CD4-positive, alpha-beta T cell treated with Interleukin-17A for 4 hours (primary cell): ENCODE measurements at regions not wholly inside any gene's neighbourhood (a gene's known extent, or its start where the extent isn't known, plus 50 kb on each side); places are given as distances from the start of the nearest gene placed in this dataset.

Experiments
- DNase-seq: peaks from one replicate; pipeline ENCODE4 v3.0.0-alpha.2; 2020; ENCODE audit warnings: mixed read lengths

GRCh38 chr18:54772056-54772455 is 56.2 kb upstream of the RAB27B start:
- DNase-seq = no peak

GRCh38 chr18:54774423-54774822 is 53.9 kb upstream of the RAB27B start:
- DNase-seq = no peak

DNA sequence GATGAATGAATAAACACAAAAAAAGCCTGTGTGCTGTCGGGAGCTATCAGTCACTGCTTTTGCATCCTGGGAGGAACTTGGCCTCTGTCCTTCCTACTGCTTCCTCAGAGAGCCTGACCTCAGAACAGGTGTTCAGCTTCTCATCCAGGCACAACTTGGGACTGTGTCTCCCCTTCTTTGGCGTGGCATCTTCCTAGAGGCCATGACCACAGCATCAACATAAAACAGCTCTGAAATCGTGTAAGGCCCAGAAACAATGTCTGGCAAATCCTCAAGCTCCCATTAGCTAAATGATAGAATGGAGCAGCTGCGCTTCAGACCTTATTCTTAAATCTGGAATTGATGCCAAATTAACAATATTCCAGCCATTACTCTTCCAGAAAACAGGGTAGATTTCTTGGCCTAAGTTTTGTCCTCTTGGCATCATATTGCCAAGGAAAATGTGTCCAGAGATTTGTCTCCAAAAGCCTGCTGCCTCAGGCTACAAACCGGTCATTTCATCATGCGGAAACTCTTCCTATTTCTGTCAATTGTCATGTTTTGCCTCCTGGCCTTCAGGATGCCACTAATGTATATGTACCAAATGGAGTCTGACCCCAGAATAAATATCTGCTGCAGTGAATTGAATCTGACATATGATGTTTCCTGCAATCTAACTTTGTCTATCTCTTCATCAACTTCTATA is 53.2 kb upstream of the RAB27B start:
- no peak for DNase-seq

- no peak for DNase-seq
These were observed 52.6 kb upstream of the RAB27B start for GRCh38 chr18:54775686-54776085.

DNA sequence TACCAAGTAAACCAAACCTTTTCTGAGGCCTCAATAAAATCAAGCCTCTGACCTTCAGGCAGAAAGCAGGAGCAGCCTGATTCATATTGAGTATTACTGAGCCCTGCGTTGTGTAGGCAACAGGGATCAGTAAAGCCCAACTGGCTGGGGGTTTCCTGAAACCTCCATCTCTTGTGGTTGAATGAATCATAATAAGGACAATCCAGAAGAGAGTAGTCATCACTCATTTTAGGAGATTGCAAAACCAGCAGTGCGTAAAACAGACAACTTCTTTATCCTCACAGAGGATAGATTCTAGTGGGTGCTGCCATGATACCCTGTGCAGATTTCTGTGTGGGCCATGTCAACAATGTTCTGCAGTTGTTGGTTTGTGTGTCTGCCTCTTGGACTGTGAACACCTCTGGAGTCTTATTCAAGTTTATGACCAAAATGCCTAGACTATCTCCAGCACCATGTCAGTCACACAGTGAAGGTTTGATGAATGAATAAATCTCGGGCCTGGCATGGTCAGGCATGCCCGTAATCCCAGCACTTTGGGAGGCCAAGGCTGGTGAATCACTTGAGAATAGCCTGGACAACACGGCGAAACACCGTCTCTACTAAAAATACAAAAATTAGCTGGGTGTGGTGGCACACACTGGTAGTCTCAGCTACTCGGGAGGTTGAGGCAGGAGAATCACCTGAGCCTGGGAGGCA is 51.8 kb upstream of the RAB27B start:
- no peak for DNase-seq

GRCh38 chr18:54777118-54777791 is 51.0 kb upstream of the RAB27B start:
- no peak for DNase-seq

- no peak for DNase-seq
These were observed 50.3 kb upstream of the RAB27B start for GRCh38 chr18:54777989-54778388.
